Spleen (tissue), 7 donors: ENCODE measurements at regions not wholly inside any gene's neighbourhood (a gene's known extent, or its start where the extent isn't known, plus 50 kb on each side); places are given as distances from the start of the nearest gene placed in this dataset.

Source experiments
- POLR2AphosphoS5 ChIP-seq, 3 donors: sonication (generic); formaldehyde crosslinking; IDR thresholded peaks; one replicate each; pipeline ENCODE4 v1.5.1; 2017; ENCODE audit warnings: antibody characterized with exemption in 3 of 3
- TF ChIP-seq, protein P1 (sequence below), 11 experiments: fragments of 200-600 bp in 7 of 11; fragments of 450-650 bp in 4 of 11; sonication (generic) in 4 of 11; IDR thresholded peaks in 8 of 11; conservative IDR thresholded peaks in 3 of 11; 1 replicate in 7 of 11; 2 replicates in 4 of 11; pipeline versions ENCODE4 v1.4.0 to v1.8.0; 2016 to 2021; ENCODE audit warnings: antibody characterized with exemption in 11 of 11, inconsistent platforms in 4 of 11, mild to moderate bottlenecking in 1 of 11
- donor health status: DM: no; HTN: no; CAD: no; lungs with moderate emphysema.
- donor health status: DM: no; HTN: no; CAD: no.
- donor health status: DM: no; HTN: no; CAD: no.

DNA sequence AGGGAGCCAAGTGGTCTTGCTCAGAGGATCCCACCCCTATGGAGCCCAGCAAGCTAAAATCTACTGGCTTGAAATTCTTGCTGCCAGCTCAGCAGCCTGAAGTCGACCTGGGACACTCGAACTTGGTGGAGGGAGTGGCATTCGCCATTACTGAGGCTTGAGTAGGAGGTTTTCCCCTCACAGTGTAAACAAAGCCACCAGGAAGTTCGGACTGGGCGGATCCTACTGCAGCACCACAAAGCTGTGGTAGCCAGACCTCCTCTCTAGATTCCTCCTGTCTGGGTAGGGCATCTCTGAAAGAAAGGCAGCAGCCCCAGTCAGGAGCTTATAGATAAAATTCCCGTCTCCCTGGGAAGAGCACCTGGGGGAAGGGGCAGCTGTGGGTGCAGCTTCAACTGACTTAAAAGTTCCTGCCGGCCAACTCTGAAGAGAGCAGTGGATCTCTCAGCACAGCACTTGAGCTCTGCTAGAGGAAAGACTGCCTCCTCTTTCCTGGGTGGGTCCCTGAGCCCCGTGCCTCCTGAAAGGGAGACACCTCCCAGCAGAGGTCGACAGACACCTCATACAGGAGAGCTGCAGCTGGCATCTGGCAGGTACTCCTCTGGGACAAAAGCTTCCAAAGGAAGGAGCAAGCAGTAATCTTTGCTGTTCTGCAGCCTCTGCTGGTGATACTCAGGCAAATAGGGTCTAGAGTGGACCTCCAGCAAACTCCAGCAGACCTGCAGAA, 576.3 kb upstream of the NECTIN3 start:
- TF ChIP-seq, protein P1, sequence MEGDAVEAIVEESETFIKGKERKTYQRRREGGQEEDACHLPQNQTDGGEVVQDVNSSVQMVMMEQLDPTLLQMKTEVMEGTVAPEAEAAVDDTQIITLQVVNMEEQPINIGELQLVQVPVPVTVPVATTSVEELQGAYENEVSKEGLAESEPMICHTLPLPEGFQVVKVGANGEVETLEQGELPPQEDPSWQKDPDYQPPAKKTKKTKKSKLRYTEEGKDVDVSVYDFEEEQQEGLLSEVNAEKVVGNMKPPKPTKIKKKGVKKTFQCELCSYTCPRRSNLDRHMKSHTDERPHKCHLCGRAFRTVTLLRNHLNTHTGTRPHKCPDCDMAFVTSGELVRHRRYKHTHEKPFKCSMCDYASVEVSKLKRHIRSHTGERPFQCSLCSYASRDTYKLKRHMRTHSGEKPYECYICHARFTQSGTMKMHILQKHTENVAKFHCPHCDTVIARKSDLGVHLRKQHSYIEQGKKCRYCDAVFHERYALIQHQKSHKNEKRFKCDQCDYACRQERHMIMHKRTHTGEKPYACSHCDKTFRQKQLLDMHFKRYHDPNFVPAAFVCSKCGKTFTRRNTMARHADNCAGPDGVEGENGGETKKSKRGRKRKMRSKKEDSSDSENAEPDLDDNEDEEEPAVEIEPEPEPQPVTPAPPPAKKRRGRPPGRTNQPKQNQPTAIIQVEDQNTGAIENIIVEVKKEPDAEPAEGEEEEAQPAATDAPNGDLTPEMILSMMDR (IDR thresholded peaks at IDR 0.05 in 8 of 11, conservative IDR thresholded peaks at IDR 0.05 in 3 of 11): no peak
- no peak for TF ChIP-seq POLR2AphosphoS5 (IDR thresholded peaks at IDR 0.05)
